Astrocyte of the spinal cord (primary cell): ENCODE measurements at regions not wholly inside any gene's neighbourhood (a gene's known extent, or its start where the extent isn't known, plus 50 kb on each side); places are given as distances from the start of the nearest gene placed in this dataset.

Experiments used
- DNase-seq: peaks from one replicate; pipeline ENCODE4 v3.0.0; 2011; ENCODE audit warnings: low read depth, low spot score
- H3K4me3 ChIP-seq: 2 replicates; pipeline ENCODE4 v1.5.1; 2011; ENCODE audit warnings: low read depth, mild to moderate bottlenecking, low read length, moderate library complexity
- CTCF ChIP-seq: IDR thresholded peaks from 2 replicates; pipeline ENCODE4 v1.5.1; 2012; ENCODE audit warnings: low read depth, mild to moderate bottlenecking, low read length, inconsistent platforms
- in situ Hi-C: cut with HindIII; loops from 2 replicates; pipeline ENCODE4 v1.10.0; 2017; ENCODE audit warnings: low sequenced_read_pairs

GRCh38 chr2:43034921-43035320 is 191.5 kb downstream of the ZFP36L2 start:
- DNase-seq, result no peak
- in situ Hi-C loops, result no loop called here
- no peak for TF ChIP-seq CTCF
- no peak overlapping the region for H3K4me3 ChIP-seq

GRCh38 chr2:43034242-43034619 is 192.2 kb downstream of the ZFP36L2 start:
- no peak for DNase-seq
- TF ChIP-seq CTCF, result no peak
- in situ Hi-C loops, result no loop called here
- H3K4me3 ChIP-seq, result no peak overlapping the region

GRCh38 chr2:43033466-43034241 is 192.8 kb downstream of the ZFP36L2 start:
- no peak for TF ChIP-seq CTCF
- in situ Hi-C loops, result no loop called here
- no peak overlapping the region for H3K4me3 ChIP-seq
- DNase-seq, result no peak

GRCh38 chr2:43033016-43033270 is 193.5 kb downstream of the ZFP36L2 start:
- no peak overlapping the region for H3K4me3 ChIP-seq
- no peak for TF ChIP-seq CTCF
- DNase-seq, result no peak
- in situ Hi-C loops, result no loop called here

- in situ Hi-C loops, result no loop called here
- H3K4me3 ChIP-seq, result no peak overlapping the region
- no peak for TF ChIP-seq CTCF
- no peak for DNase-seq
Measured at GRCh38 chr2:43032213-43033015, 194.0 kb downstream of the ZFP36L2 start.

- DNase-seq, result no peak
- H3K4me3 ChIP-seq, result no peak overlapping the region
- no peak for TF ChIP-seq CTCF
- in situ Hi-C loops, result no loop called here
Measured at GRCh38 chr2:43031471-43032212, 194.8 kb downstream of the ZFP36L2 start.
